ENCODE measurements at regions not wholly inside any gene's neighbourhood (a gene's known extent, or its start where the extent isn't known, plus 50 kb on each side); places are given as distances from the start of the nearest gene placed in this dataset.

- Mint-ChIP-seq H3K36me3 (ENCODE audit: unreplicated experiment) (no peaks in the 10 kb centered on the region), H3K4me1 (ENCODE audit: unreplicated experiment) (no peaks in the 10 kb centered on the region), H3K27me3 (ENCODE audit: unreplicated experiment) (no peaks in the 10 kb centered on the region), H3K27ac (ENCODE audit: unreplicated experiment) (no peak overlapping the region), H3K9me3 (ENCODE audit: unreplicated experiment) (no peaks in the 10 kb centered on the region), H3K4me3 (ENCODE audit: unreplicated experiment) (no peak overlapping the region)
- TF ChIP-seq CTCF (IDR thresholded peaks at IDR 0.05) = no peak
- DNase-seq (ENCODE audit: extremely low spot score, unreplicated experiment) = no peak
These were observed 718.7 kb upstream of the SGO1 start for GRCh38 chr3:20904671-20905070.

GRCh38 chr3:20898962-20899361, 713.0 kb upstream of the SGO1 start:
- no peaks in the 10 kb centered on the region for H3K36me3 Mint-ChIP-seq (ENCODE audit: unreplicated experiment)
- H3K9me3 Mint-ChIP-seq (ENCODE audit: unreplicated experiment) = peaks cover 12% of the 10 kb centered on the region
- no peak for DNase-seq (ENCODE audit: extremely low spot score, unreplicated experiment)
- TF ChIP-seq CTCF (IDR thresholded peaks at IDR 0.05) = no peak
- H3K4me3 Mint-ChIP-seq (ENCODE audit: unreplicated experiment) = no peak overlapping the region
- H3K27me3 Mint-ChIP-seq (ENCODE audit: unreplicated experiment) = no peaks in the 10 kb centered on the region
- H3K27ac Mint-ChIP-seq (ENCODE audit: unreplicated experiment) = no peak overlapping the region
- H3K4me1 Mint-ChIP-seq (ENCODE audit: unreplicated experiment) = no peaks in the 10 kb centered on the region

GRCh38 chr3:20890111-20890519, 704.1 kb upstream of the SGO1 start:
- Mint-ChIP-seq H3K27ac (ENCODE audit: unreplicated experiment) (no peak overlapping the region), H3K4me1 (ENCODE audit: unreplicated experiment) (no peaks in the 10 kb centered on the region), H3K4me3 (ENCODE audit: unreplicated experiment) (no peak overlapping the region), H3K27me3 (ENCODE audit: unreplicated experiment) (no peaks in the 10 kb centered on the region), H3K36me3 (ENCODE audit: unreplicated experiment) (no peaks in the 10 kb centered on the region), H3K9me3 (ENCODE audit: unreplicated experiment) (peaks cover 2% of the 10 kb centered on the region)
- DNase-seq (ENCODE audit: extremely low spot score, unreplicated experiment) = no peak
- TF ChIP-seq CTCF (IDR thresholded peaks at IDR 0.05) = no peak

- TF ChIP-seq CTCF (IDR thresholded peaks at IDR 0.05) = no peak
- Mint-ChIP-seq H3K27ac (ENCODE audit: unreplicated experiment) (no peak overlapping the region), H3K27me3 (ENCODE audit: unreplicated experiment) (no peaks in the 10 kb centered on the region), H3K4me1 (ENCODE audit: unreplicated experiment) (no peaks in the 10 kb centered on the region), H3K9me3 (ENCODE audit: unreplicated experiment) (no peaks in the 10 kb centered on the region), H3K36me3 (ENCODE audit: unreplicated experiment) (no peaks in the 10 kb centered on the region), H3K4me3 (ENCODE audit: unreplicated experiment) (no peak overlapping the region)
- DNase-seq (ENCODE audit: extremely low spot score, unreplicated experiment) = no peak
These were observed 692.7 kb upstream of the SGO1 start for GRCh38 chr3:20878691-20879090.

- no peak for DNase-seq (ENCODE audit: extremely low spot score, unreplicated experiment)
- Mint-ChIP-seq H3K9me3 (ENCODE audit: unreplicated experiment) (no peaks in the 10 kb centered on the region), H3K4me1 (ENCODE audit: unreplicated experiment) (peaks cover 4% of the 10 kb centered on the region), H3K4me3 (ENCODE audit: unreplicated experiment) (no peak overlapping the region), H3K27ac (ENCODE audit: unreplicated experiment) (no peak overlapping the region), H3K36me3 (ENCODE audit: unreplicated experiment) (no peaks in the 10 kb centered on the region), H3K27me3 (ENCODE audit: unreplicated experiment) (no peaks in the 10 kb centered on the region)
- TF ChIP-seq CTCF (IDR thresholded peaks at IDR 0.05) = no peak
These were observed 687.2 kb upstream of the SGO1 start for GRCh38 chr3:20873235-20873634.

Measured in osteocyte (in vitro differentiated cells).